Ovary (tissue), 3 donors: ENCODE measurements at regions not wholly inside any gene's neighbourhood (a gene's known extent, or its start where the extent isn't known, plus 50 kb on each side); places are given as distances from the start of the nearest gene placed in this dataset.

Experiments
- POLR2A ChIP-seq: fragments of 450-650 bp; IDR thresholded peaks from one replicate; pipeline ENCODE4 v1.6.1; 2017; ENCODE audit warnings: antibody characterized with exemption, mild to moderate bottlenecking, moderate library complexity
- TF ChIP-seq, protein P1 (sequence below), 3 donors: fragments of 450-650 bp in 2 of 3; fragments of 200-600 bp in 1 of 3; IDR thresholded peaks; one replicate each; pipeline versions ENCODE4 v1.5.1 to v1.8.0; 2016 to 2022; ENCODE audit warnings: antibody characterized with exemption in 3 of 3, mild to moderate bottlenecking in 1 of 3
- donor health status: DM: no; HTN: no; CAD: no.

DNA sequence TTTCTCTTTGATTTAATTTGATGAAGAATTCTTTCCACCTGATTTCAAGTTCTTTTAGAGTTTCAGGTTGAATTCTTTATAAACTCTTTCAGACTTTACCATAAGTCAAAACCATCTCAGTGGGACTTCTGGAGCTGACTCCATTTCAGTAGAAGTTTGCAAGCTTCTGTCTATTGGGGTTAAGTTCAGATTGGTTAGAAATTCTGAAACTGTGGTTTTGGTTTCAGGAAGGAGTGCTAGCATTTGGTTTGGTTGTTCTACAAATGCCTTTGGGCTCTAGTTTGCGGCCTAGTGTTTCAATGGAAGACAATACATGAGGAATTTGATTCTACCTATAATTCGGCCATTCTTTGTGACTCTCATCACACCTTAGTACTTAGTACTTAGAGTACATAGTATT, 176.8 kb upstream of the RHOBTB1 start:
- TF ChIP-seq, protein P1, sequence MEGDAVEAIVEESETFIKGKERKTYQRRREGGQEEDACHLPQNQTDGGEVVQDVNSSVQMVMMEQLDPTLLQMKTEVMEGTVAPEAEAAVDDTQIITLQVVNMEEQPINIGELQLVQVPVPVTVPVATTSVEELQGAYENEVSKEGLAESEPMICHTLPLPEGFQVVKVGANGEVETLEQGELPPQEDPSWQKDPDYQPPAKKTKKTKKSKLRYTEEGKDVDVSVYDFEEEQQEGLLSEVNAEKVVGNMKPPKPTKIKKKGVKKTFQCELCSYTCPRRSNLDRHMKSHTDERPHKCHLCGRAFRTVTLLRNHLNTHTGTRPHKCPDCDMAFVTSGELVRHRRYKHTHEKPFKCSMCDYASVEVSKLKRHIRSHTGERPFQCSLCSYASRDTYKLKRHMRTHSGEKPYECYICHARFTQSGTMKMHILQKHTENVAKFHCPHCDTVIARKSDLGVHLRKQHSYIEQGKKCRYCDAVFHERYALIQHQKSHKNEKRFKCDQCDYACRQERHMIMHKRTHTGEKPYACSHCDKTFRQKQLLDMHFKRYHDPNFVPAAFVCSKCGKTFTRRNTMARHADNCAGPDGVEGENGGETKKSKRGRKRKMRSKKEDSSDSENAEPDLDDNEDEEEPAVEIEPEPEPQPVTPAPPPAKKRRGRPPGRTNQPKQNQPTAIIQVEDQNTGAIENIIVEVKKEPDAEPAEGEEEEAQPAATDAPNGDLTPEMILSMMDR (IDR thresholded peaks at IDR 0.05): no peak
- TF ChIP-seq POLR2A: no peak
